Right ventricle myocardium superior (tissue), 1 donor: ENCODE measurements at regions not wholly inside any gene's neighbourhood (a gene's known extent, or its start where the extent isn't known, plus 50 kb on each side); places are given as distances from the start of the nearest gene placed in this dataset.
A peak's percentile ranks its signal among the peaks of the same experiment; 100 is the strongest.
"Not testable (repeated sequence)": the region's sequence is repeated elsewhere in the genome, so short reads cannot be mapped to it uniquely, and the experiment has no call there.

ENCODE experiments used
- ATAC-seq: fragments of 200-7000 bp; cut with Tn5 transposase; one replicate; pipeline ENCODE4 v1.9.1; 2020; ENCODE audit warnings: mild to moderate bottlenecking; ENCODE audit not compliant: poor library complexity
- DNase-seq: peaks from one replicate; pipeline ENCODE4 v3.0.0-alpha.2; 2020
- intact Hi-C: fragments of 100-400 bp; cut with DNase I; formaldehyde crosslinking; loops from one replicate; pipeline ENCODE4 v1.11.2; 2022
- donor health status: DM: no; HTN: yes; CAD: no; lungs with severe emphysema.

DNA sequence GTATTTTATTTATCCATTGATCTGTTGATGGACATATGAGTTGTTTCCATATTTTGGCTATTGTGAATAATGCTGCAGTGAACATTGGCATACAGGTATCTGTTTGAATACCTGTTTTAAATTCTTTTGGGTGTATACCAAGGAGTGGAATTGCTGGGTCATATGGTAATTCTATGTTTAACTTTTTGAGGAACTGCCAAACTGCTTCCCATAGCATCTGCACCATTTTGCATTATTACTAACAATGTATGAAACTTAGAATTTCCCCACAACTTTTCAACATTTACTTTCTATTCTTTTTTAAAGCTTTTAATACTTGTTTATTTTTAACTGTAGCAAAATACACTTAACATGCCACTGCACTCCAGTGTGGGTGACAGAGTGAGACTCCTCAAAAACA lies 57.0 kb upstream of the MSN start:
- intact Hi-C loops: no loop called here
- no peak for DNase-seq
- ATAC-seq: no peak

DNA sequence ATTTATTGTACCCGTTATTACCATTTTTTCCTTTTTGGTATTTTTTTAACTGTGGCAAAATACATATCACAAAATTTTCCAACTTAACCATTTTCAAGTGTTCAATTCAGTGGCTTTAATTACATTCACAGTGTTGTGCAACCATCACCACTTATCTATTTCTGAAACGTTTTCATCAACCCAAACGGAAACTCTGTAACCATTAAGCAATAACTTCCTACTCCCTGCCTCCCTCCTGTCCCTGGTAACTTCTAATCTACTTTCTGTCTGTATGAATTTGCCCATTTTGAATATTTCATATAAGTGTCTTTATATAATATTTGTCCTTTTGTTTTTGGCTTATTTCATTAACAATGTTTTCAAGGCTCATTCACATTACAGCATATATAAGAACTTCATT lies 57.4 kb upstream of the MSN start:
- ATAC-seq: peak; percentile 61
- intact Hi-C loops: no loop called here
- DNase-seq: no peak

DNA sequence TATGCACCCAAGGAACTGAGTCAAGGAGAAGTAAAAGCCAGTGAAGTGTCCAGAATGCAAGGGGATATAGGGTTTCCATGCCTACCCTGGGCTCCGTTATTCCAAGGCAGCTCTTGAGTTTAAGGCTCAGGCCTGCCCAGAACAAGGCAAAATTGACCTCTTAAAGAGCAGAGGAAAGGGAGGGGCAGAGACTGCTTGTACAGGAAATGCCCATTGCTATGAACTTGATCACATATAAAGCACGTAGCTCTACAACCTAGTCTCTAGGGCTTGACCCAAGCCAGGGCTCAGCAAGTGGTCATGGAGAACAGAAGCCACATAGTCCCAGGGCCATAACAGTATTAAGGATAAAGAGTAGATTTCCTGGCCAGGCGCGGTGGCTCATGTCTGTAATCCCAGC lies 58.2 kb upstream of the MSN start:
- DNase-seq (no peak), ATAC-seq (no peak)
- intact Hi-C loops: no loop called here

DNA sequence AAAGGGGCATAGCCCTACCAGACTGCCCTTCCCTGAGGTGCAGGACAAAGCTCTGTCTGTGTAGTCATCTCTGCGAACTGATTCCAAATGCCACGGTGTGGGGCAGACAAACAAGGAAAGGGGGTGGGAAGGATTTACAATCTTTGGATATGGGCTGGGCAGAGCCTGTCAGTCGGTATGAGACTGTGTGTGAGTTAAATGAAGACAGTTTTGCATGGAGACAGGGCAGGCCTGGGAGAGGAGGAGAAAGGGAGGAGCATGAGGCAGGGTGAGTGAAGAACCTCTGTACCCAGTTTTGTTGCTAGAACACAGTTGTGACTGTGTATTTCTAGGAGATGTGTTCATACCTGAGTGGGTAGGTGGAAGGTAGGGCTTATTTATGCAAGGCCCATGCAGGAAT lies 59.4 kb upstream of the MSN start:
- DNase-seq (no peak), ATAC-seq (no peak)
- intact Hi-C loops: no loop called here

DNA sequence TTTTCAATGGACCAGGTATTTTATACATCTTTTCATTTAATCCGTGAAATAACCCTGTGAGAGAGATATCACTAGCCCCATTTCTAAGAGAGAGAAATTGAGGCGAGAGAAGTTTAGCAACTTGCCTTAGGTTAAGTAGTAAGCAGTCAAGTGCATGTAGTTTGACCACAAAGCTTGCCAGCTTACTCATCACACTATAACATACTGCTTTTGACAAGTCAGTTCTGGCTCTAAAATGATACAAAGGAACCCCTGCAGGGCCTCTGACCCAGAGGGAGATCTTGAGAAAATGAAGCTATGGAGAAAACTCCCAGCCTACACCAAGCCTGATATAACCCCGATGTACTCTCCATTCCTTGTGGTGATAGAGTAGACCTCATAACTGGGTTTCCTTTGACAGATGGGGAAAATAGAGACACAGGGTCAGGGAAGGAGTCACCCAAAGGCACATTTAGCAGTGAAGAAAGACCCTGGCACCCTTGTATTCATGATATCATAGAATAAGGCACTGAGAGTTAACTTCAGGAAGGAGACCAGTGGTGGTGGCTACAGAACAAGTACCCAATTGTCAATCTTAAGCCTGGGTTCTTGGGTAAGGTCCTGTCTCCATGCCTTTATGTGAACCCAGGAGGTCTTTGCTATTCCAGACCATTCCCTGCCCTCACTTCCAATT lies 60.2 kb upstream of the MSN start:
- DNase-seq (no peak), ATAC-seq (no peak)
- intact Hi-C loops: no loop called here

DNA sequence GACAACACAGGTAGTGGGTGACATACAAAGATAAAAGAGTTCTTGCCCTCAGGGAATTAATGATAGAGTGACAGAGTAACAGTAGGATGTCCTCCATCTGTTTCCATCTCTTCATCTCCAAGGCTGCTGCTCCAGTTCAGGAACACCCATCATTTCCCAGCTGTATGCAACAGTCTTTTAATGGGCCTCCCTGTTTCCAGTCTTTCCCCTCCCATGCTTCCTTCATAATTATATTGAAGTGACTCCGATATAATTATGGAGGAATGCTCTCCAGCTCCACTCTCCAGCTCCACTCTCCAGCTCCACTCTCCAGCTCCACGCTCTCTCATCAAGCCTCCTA lies 65.3 kb upstream of the MSN start:
- intact Hi-C loops: no loop called here
- ATAC-seq (no peak), DNase-seq (no peak)

DNA sequence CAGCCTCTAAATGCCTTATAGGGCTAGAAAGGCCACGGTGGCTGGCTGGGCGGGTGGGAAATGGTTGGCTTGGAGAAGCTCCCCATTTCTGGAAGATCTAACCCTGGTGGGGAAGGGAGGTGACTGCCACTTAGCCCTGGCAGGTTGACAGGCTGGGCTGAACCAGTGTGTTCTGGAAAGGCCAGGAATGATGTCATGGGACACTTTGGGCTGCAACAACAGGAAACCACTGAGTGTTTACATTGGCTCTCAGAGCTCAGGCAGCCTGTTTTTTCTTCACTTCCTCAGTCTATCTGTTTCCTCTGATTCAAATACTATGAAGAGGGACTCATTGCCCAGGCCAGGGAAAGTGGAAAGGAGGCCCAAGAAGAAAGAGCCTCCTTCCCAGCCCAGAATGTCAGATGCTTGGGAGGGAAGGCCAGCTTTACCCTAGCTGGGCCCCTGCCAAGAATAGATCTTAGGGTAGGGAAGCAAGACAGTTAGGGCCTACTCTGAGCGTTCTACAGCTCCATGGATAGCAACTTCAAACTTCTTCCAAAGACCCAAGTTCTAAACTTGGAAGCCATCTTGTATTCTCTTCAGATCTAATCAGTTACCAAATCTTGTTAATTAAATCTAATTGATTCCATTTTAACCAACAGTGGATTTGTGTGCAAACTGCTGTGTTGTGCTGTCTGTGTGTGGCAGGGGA lies 65.8 kb upstream of the MSN start:
- ATAC-seq (peak; percentile 96), DNase-seq (peak; percentile 87)
- intact Hi-C loops: no loop called here

DNA sequence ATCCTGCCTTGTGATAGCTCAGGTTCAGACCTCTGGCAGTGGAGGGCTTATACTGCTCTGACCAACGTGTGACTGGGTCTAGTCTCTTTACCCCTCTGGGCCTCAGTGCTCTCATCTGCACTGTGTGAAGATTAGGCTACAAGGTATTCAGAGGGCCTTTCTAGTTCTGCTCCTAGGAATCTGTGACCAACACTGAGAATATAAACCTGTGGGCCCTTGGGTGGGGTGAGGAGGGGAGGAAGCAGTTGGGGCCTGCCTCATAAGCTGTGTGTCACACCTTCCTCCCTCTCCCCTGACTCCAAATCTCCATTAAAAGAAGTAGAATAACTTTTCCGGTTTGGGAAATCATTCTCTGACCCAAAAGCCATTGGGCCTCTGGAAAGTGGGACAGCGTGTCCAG lies 66.3 kb upstream of the MSN start:
- ATAC-seq: peak; percentile 38
- intact Hi-C loops: no loop called here
- DNase-seq: no peak

DNA sequence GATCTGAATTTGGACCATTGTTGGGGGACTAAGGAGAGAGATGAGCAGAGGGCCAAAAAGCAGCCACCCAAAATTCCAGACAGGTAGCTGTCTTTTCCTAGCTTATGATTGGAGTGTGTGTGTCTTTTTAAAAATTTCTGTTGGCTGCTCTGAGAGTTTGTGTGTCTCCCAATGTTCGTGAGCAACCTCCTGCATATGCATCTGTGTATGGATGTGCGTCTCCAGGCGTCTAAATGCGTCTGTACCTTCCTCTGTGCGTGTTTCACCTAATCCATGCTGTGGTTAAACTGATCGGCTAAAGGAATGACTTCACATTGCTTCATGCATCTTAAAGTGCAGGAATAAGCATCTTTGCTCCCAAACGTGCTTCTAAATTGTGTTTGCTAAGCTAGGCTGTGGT lies 65.5 kb upstream of the LAS1L start:
- DNase-seq (no peak), ATAC-seq (no peak)
- intact Hi-C loops: no loop called here

DNA sequence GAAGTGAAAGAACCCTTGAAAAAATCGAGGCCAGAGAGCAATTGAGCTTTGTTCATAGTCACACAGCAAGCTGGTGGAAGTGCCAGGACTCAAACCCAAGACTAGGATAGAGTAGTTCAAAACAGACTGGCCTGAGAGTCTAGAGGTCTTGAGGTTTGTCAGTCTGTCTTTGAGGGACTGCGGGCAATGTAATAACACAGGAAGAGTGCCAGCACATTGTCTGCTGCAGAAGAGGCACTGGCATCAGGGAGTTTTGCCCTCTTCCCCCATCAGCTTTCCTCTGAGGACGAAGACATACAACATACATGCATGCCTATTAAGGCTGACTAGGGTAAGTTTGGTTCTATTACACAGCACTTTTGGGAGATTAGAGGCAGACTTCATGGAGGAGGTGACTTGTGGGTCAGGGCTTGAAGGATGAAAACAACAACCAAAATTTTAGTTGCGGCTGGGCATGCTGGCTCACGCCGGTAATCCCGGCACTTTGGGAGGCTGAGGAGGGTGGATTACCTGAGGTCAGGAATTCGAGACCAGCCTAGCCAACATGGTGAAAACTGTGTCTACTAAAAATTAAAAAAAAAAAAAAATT lies 64.1 kb upstream of the LAS1L start:
- DNase-seq (no peak), ATAC-seq (no peak)
- intact Hi-C loops: loop anchor here (10.0 kb wide), 1 partner anchor 106 kb away; no protein-coding TSS in a partner anchor

DNA sequence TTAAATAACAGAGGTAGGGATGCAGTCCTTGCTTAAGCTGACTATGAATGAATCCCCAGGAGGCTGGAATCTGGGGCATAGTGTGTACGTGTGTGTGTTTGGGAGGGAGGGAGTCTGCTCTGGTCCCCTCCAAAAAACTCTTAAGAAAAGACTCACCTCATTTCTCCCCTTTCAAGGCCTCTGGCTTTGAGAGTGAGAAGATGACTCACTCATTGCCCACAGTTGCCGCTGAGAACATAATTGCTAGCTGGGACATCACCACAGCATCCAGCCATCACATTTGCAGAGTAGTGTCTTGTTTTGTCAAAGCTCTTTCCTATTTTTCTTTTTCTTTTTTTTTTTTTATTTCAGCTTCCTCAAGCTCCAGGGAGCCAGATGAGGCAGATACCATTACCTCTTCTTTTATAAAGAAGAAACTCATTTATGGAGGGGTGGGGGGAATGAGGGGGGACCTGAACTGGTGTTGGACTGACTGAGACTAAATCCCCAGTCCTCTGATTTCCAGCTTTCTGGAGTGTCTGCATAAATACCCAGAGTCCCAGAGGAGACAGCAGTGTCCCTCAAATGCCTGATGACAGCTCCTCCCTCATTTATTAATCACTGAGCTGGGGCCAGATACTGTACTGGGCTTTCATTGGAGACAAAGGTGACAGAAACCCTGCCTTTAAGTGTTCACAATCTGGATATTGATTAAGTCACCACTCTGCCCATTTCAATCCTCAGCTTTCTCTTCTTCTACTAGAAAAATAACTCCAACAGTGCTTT lies 61.9 kb upstream of the LAS1L start:
- peak; percentile 35 for ATAC-seq
- DNase-seq: no peak
- intact Hi-C loops: loop anchor here (10.0 kb wide), 1 partner anchor 108 kb away; no protein-coding TSS in a partner anchor

DNA sequence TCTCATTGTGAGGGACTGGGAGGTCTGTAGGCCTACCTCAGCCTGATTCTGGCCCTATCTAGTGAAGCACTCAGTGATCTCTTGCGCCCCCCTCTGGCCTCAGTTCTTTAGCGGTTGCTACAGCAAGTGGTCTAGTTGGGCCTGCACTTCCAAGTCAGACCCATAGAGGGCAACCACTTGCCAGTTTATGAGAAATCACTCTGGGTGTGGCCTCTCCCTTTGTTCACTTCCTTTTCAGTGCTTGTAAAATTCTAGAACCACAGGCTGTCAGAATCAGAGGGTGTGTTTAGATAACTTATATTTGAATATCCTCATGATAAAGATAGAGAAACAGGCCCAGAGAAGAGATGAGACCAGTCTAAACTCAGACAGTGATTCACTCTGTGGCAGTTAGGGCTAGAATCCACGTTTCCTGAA lies 60.9 kb upstream of the LAS1L start:
- peak; percentile 99 for ATAC-seq
- intact Hi-C loops: loop anchor here (10.0 kb wide), 1 partner anchor 109 kb away; no protein-coding TSS in a partner anchor

DNA sequence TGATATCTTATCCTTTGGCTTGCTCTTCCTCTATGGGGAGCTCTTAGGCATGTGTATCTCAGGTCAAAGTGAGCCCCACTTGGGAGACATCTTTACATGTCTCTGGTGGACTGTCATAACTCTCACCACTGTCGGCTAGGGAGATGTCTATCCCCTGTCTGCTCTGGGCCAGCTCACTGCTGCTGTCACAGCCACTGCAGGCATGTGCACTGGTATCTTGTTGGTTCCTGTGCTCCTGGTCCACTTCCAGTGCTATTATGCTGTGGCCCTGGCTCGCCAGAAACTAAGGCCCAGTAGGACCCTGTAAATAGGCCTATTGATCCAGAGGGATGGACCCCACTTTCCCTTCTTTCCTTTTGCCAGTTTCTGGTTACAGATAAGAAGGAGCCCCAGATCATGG lies 56.6 kb upstream of the LAS1L start:
- ATAC-seq (no peak), DNase-seq (no peak)
- intact Hi-C loops: loop anchor here (10.0 kb wide), 1 partner anchor 114 kb away; no protein-coding TSS in a partner anchor

More for the DNA sequence above, 60.9 kb upstream of the LAS1L start:
- DNase-seq: peak; percentile 93

DNA sequence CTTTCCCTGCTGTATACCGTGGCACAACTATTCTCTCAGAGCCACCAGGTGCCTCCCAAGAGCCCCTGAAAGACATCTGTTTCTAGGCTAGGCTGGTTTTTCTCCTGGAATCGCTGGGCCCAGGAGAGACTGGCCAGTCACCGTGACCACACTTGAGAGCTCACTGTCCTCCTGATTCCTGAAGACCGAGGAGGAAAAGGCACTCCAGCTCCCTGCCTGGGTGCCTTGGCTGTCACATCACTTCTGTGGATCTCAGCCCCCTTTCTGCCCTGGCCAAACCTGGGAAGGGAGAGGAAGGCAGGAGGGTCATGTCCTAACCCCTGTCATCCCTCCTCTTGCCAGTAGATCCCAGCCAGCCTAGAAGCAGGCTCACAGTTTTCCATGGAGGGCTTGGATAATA lies 54.7 kb upstream of the LAS1L start:
- ATAC-seq: no peak
- DNase-seq: no peak
- intact Hi-C loops: no loop called here

DNA sequence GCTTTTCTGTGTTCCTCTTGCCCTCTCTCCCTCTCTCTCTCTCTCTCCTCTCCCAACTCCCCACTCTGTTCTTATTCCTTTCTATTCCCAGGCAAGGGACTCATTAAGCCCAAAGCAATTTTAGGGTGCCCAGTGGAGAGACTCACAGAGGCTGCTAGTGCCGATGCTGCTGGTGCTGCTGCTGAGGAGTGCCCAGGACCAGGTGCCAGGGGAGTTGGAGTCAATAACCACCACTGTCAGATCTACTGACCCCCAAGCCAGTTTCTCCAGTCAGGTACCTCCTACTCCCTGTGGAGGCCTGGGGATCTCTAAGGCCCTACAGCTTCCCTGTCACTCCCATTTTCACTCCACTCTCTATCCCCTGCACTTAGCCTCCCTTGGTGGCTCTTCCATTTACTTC lies 54.2 kb upstream of the LAS1L start:
- ATAC-seq: no peak
- no peak for DNase-seq
- intact Hi-C loops: no loop called here

DNA sequence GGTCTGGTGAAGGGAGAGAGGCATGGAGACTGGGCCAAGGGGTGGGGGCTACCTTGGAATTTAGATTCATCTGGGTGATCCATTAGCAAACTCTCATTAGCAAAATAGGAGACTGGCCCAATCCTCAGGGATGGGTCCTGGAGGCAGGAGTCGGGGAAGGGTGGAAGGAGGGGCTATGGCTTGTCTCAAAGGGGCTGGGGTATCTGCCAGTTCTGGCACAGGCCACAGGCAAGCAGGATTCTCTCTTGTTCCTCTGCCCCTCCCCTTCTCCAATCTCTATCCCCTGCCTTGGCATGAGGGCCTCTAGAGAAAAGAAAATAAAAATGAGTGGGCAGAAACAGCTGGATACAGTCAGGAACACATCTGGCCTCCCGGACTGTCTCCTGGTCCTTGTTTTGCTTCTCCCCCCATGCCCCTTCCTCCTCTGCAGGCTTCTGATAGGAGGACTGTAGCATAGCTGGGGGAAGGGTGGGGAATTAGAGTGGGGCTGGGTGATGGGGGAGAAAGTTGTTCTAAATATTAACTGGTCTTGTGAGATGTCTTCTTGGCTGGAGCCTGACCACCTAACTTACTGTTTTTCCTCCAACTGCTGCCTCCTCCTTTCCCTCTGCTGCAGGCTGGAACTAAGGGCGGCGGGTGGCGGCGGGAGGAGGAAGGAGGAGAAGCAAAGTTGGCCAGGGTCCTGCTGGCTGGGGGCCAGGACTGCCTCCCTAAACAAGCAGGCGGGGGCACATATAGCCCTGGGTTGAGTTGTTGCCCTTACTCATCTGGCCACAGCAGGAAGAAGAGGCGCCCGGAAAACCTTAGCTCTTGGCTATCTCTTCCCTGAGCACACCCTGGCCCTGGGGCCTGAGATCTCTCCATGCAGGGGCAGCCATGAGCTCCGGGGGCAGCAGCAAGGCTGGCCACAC lies 53.3 kb upstream of the LAS1L start:
- intact Hi-C loops: no loop called here
- ATAC-seq: peak; percentile 89
- DNase-seq: peak; percentile 86

DNA sequence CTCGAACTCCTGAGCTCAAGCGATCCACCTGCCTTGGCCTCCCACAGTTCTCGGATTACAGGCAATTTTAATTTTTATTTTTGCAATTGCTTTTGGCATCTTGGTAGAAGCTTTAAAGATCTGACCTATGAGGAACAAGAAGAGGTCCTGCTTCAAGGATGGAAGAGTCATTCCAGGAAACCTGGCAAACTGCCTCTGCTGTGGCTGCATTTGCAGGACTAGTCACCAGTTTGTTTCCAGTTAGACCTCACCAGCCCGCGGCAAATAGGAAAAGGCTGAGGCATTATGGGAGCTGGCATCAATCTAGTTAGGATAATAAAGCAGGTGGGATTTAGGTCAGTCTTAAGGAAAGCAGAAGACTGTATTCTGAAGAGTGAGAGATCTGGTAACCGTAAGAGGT lies 51.9 kb upstream of the LAS1L start:
- no peak for ATAC-seq
- intact Hi-C loops: no loop called here

DNA sequence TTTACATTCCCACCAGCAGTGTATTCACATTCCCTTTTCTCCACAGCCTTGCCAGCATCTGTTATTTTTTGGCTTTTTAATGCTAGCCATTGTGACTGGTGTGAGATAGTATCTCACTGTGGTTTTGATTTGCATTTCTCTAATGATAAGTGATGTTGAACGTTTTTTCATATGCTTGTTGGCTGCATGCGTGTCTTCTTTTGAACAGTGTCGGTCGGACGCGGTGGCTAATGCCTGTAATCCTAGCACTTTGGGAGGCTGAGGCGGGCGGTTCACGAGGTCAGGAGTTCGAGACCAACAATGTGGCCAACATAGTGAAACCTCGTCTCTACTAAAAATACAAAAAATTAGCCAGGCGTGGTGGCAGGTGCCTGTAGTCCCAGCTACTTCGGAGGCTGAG lies 50.6 kb upstream of the LAS1L start:
- intact Hi-C loops, ATAC-seq, DNase-seq: not testable (repeated sequence)

More for the DNA sequence above, 51.9 kb upstream of the LAS1L start:
- no peak for DNase-seq
